Aorta (tissue), 5 donors: ENCODE measurements at regions not wholly inside any gene's neighbourhood (a gene's known extent, or its start where the extent isn't known, plus 50 kb on each side); places are given as distances from the start of the nearest gene placed in this dataset.
A peak's percentile ranks its signal among the peaks of the same experiment; 100 is the strongest.
"Not testable (repeated sequence)": the region's sequence is repeated elsewhere in the genome, so short reads cannot be mapped to it uniquely, and the experiment has no call there.

Experiments
- ATAC-seq: fragments of 200-7000 bp; cut with Tn5 transposase; one replicate; pipeline ENCODE4 v1.9.1; 2022; ENCODE audit warnings: moderate library complexity; ENCODE audit not compliant: low FRiP score
- DNase-seq, 2 donors: peaks; one replicate each; pipeline ENCODE4 v3.0.0-alpha.2; 2020
- H3K27ac ChIP-seq, 2 donors: one replicate each; pipeline ENCODE4 v1.5.1; 2013; ENCODE audit warnings: low read length in 2 of 2, mild to moderate bottlenecking in 2 of 2, moderate library complexity in 2 of 2, control low read depth in 1 of 2, inconsistent platforms in 1 of 2, low read depth in 1 of 2
- H3K27me3 ChIP-seq, 2 donors: one replicate each; pipeline ENCODE4 v1.6.1; 2013; ENCODE audit warnings: control low read depth in 1 of 2, low read length in 1 of 2, mild to moderate bottlenecking in 1 of 2, moderate library complexity in 1 of 2; ENCODE audit not compliant: insufficient read depth in 2 of 2, control insufficient read depth in 1 of 2
- H3K36me3 ChIP-seq, 2 donors: one replicate each; pipeline ENCODE4 v1.6.1; 2013; ENCODE audit warnings: control low read depth in 1 of 2, low read length in 1 of 2, mild to moderate bottlenecking in 1 of 2; ENCODE audit not compliant: insufficient read depth in 2 of 2, control insufficient read depth in 1 of 2
- H3K4me1 ChIP-seq, 2 donors: one replicate each; pipeline ENCODE4 v1.6.1; 2013; ENCODE audit warnings: low read length in 2 of 2, control low read depth in 1 of 2, mild to moderate bottlenecking in 1 of 2, moderate library complexity in 1 of 2; ENCODE audit not compliant: insufficient read depth in 2 of 2, control insufficient read depth in 1 of 2
- H3K4me3 ChIP-seq, 2 donors: one replicate each; pipeline ENCODE4 v1.5.1; 2013; ENCODE audit warnings: low read length in 2 of 2, control low read depth in 1 of 2, mild to moderate bottlenecking in 1 of 2
- H3K9me3 ChIP-seq: one replicate; pipeline ENCODE4 v1.6.1; 2013; ENCODE audit warnings: mild to moderate bottlenecking, low read length; ENCODE audit not compliant: control insufficient read depth
- WGBS, 2 donors: extraction: QIAGEN DNeasy Blood & Tissue Kit; methylation state at CpG; one replicate each; pipeline ENCODE4 v1.1.7; 2013; 5-methylcytosine and 5-hydroxymethylcytosine counted together
- intact Hi-C, 2 donors: fragments of 100-400 bp; cut with DNase I; formaldehyde crosslinking; loops; one replicate each; pipeline versions ENCODE4 v1.14.2 to v1.15.0; 2022
- donor health status: healthy with polysubstance abuse.
- donor health status: Bipolar disorder and iron deficiency.
- donor health status: DM: no; HTN: no; CAD: no.
- donor health status: DM: no; HTN: no; CAD: no.
- donor health status: DM: yes; HTN: yes; CAD: no.

- ATAC-seq (no peak), DNase-seq (no peak)
- intact Hi-C loops = no loop called here
- Histone ChIP-seq H3K9me3 (peaks cover 1% of the 10 kb centered on the region), H3K27me3 (no peaks in the 10 kb centered on the region), H3K4me1 (no peaks in the 10 kb centered on the region), H3K36me3 (no peaks in the 10 kb centered on the region), H3K27ac (no peak overlapping the region), H3K4me3 (no peak overlapping the region)
- 76 to 84% methylated on average over 1 of the region's 1 CpG for WGBS, 2 donors
Measured at GRCh38 chr4:100609810-100610209, 92.0 kb upstream of the EMCN start.

GRCh38 chr4:100608651-100609050, 90.8 kb upstream of the EMCN start:
- 84 to 87% methylated on average over 7 to 19 of the region's 19 CpGs for WGBS, 2 donors
- intact Hi-C loops, ATAC-seq: not testable (repeated sequence)

GRCh38 chr4:100605144-100605543, 87.3 kb upstream of the EMCN start:
- intact Hi-C loops = no loop called here
- Histone ChIP-seq H3K4me1 (no peaks in the 10 kb centered on the region), H3K9me3 (peaks cover 1% of the 10 kb centered on the region), H3K4me3 (no peak overlapping the region), H3K27ac (no peak overlapping the region), H3K27me3 (no peaks in the 10 kb centered on the region), H3K36me3 (no peaks in the 10 kb centered on the region)
- 30 to 45% methylated on average over 1 of the region's 1 CpG for WGBS, 2 donors
- DNase-seq (no peak), ATAC-seq (no peak)

More at GRCh38 chr4:100608651-100609050, 90.8 kb upstream of the EMCN start:
- H3K27ac ChIP-seq, H3K36me3 ChIP-seq, DNase-seq, H3K9me3 ChIP-seq, H3K4me3 ChIP-seq, H3K4me1 ChIP-seq, H3K27me3 ChIP-seq: not testable (repeated sequence)

- Histone ChIP-seq H3K27ac (no peak overlapping the region), H3K9me3 (peaks cover 1% of the 10 kb centered on the region), H3K4me1 (no peaks in the 10 kb centered on the region), H3K4me3 (no peak overlapping the region), H3K27me3 (no peaks in the 10 kb centered on the region), H3K36me3 (no peaks in the 10 kb centered on the region)
- DNase-seq = no peak
- no peak for ATAC-seq
- intact Hi-C loops = no loop called here
- 60 to 66% methylated on average over 2 of the region's 2 CpGs for WGBS, 2 donors
Measured at GRCh38 chr4:100593935-100594334, 76.1 kb upstream of the EMCN start.

GRCh38 chr4:100591161-100591876, 73.5 kb upstream of the EMCN start:
- no peaks in the 10 kb centered on the region for H3K36me3 ChIP-seq
- peak; percentile 36 for ATAC-seq
- H3K9me3 ChIP-seq = no peaks in the 10 kb centered on the region
- no peaks in the 10 kb centered on the region for H3K4me1 ChIP-seq
- H3K4me3 ChIP-seq = no peak overlapping the region
- DNase-seq = no peak
- no peaks in the 10 kb centered on the region for H3K27me3 ChIP-seq
- 56 to 57% methylated on average over 7 of the region's 7 CpGs for WGBS, 2 donors
- H3K27ac ChIP-seq = no peak overlapping the region
- intact Hi-C loops = no loop called here

GRCh38 chr4:100590325-100590724, 72.5 kb upstream of the EMCN start:
- DNase-seq (no peak), ATAC-seq (no peak)
- 89 to 92% methylated on average over 1 of the region's 1 CpG for WGBS, 2 donors
- Histone ChIP-seq H3K9me3 (no peaks in the 10 kb centered on the region), H3K27ac (no peak overlapping the region), H3K36me3 (no peaks in the 10 kb centered on the region), H3K4me3 (no peak overlapping the region), H3K27me3 (no peaks in the 10 kb centered on the region), H3K4me1 (no peaks in the 10 kb centered on the region)
- intact Hi-C loops = no loop called here

- H3K27me3 ChIP-seq = no peaks in the 10 kb centered on the region
- ATAC-seq = no peak
- no peaks in the 10 kb centered on the region for H3K9me3 ChIP-seq
- DNase-seq = no peak
- H3K27ac ChIP-seq = no peak overlapping the region
- no peaks in the 10 kb centered on the region for H3K36me3 ChIP-seq
- intact Hi-C loops = no loop called here
- WGBS, 2 donors = 88 to 89% methylated on average over 3 of the region's 3 CpGs
- no peaks in the 10 kb centered on the region for H3K4me1 ChIP-seq
- H3K4me3 ChIP-seq = no peak overlapping the region
Measured at GRCh38 chr4:100588076-100588475, 70.3 kb upstream of the EMCN start.

GRCh38 chr4:100582146-100582545, 64.3 kb upstream of the EMCN start:
- Histone ChIP-seq H3K4me1 (no peaks in the 10 kb centered on the region), H3K27ac (no peak overlapping the region), H3K9me3 (no peaks in the 10 kb centered on the region), H3K4me3 (no peak overlapping the region), H3K36me3 (no peaks in the 10 kb centered on the region), H3K27me3 (no peaks in the 10 kb centered on the region)
- ATAC-seq (no peak), DNase-seq (no peak)
- 78 to 84% methylated on average over 2 of the region's 2 CpGs for WGBS, 2 donors
- intact Hi-C loops = no loop called here

GRCh38 chr4:100581337-100581736, 63.5 kb upstream of the EMCN start:
- Histone ChIP-seq H3K27ac (no peak overlapping the region), H3K36me3 (no peaks in the 10 kb centered on the region), H3K4me1 (no peaks in the 10 kb centered on the region), H3K9me3 (no peaks in the 10 kb centered on the region), H3K4me3 (no peak overlapping the region), H3K27me3 (no peaks in the 10 kb centered on the region)
- intact Hi-C loops = no loop called here
- ATAC-seq = no peak
- WGBS, 2 donors = 67 to 81% methylated on average over 2 of the region's 2 CpGs
- no peak for DNase-seq
